ENCODE measurements at regions not wholly inside any gene's neighbourhood (a gene's known extent, or its start where the extent isn't known, plus 50 kb on each side); places are given as distances from the start of the nearest gene placed in this dataset.

DNA sequence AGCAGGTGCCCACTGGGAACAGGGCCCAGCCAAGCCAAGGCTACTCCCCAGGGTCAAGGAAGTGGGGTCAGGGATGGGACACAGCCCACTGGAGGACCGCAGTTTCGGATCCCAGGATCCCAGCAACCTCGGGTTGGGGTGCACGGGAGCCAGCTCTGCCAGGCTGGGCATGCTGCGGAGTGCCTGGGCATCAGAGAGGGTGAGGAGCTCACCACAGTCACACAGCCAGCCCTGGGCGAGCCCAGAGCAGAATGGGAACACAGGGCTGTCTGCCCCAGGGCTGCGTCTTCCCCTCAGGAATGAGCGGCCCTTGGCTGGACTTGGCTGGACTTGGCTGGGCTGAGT lies 74.3 kb upstream of the SLCO4A1 start:
- Histone ChIP-seq H3K9ac (ENCODE audit: low read length) (no peak overlapping the region), H3K4me3 (ENCODE audit: low read length) (no peak overlapping the region), H3K4me1 (ENCODE audit: control insufficient read depth, insufficient read depth, low read length) (no peaks in the 10 kb centered on the region), H3K9me3 (ENCODE audit: control insufficient read depth, low read length) (no peaks in the 10 kb centered on the region), H3K27me3 (ENCODE audit: control insufficient read depth, insufficient read depth, low read length) (peaks cover 22% of the 10 kb centered on the region), H3K36me3 (ENCODE audit: control insufficient read depth, insufficient read depth, low read length) (no peaks in the 10 kb centered on the region)

DNA sequence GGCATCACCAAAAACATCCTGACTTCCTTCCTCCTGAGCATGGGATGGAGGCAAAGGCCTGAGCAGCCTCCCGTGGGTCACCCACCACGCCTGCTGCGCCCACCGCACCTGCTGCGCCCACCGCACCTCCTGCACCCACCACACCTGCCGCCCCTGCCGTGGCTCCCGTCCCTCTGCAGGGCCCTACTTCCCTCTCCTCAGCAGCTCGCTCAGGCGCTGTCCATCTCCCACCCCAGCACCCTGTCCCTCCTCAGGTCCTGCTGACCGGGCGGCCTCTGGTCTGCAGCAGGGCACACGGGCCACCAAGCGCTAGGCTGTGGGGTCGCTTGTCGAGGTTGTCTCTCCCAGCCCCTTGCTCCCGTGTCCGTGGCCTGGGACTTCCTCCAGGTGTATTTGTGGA lies 72.7 kb upstream of the SLCO4A1 start:
- Histone ChIP-seq H3K4me3 (ENCODE audit: low read length) (no peak overlapping the region), H3K9me3 (ENCODE audit: control insufficient read depth, low read length) (no peaks in the 10 kb centered on the region), H3K4me1 (ENCODE audit: control insufficient read depth, insufficient read depth, low read length) (no peaks in the 10 kb centered on the region), H3K27me3 (ENCODE audit: control insufficient read depth, insufficient read depth, low read length) (peaks cover 26% of the 10 kb centered on the region), H3K36me3 (ENCODE audit: control insufficient read depth, insufficient read depth, low read length) (no peaks in the 10 kb centered on the region), H3K9ac (ENCODE audit: low read length) (no peak overlapping the region)

DNA sequence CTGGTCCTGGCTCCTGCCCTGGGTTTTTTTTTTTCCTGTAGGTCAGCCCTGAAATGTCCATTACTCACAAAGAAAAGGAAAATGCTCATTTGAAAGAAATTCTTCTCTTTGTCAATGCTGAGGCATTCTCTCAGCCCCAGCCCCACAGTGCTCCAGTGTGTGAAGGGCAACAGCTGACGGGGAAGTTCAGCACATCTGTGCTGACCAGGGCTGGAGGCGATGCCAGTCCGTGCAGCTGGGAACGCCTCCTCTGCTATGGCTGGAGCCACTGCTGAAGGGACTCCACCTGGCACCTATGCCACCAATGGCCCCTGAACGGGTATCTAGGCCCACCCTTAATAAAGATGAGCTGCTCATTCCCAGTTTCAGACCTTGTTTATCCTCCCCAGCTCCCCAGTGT lies 71.9 kb upstream of the SLCO4A1 start:
- no peaks in the 10 kb centered on the region for H3K9me3 ChIP-seq (ENCODE audit: control insufficient read depth, low read length)
- no peaks in the 10 kb centered on the region for H3K4me1 ChIP-seq (ENCODE audit: control insufficient read depth, insufficient read depth, low read length)
- H3K9ac ChIP-seq (ENCODE audit: low read length): no peak overlapping the region
- H3K36me3 ChIP-seq (ENCODE audit: control insufficient read depth, insufficient read depth, low read length): no peaks in the 10 kb centered on the region
- peaks cover 28% of the 10 kb centered on the region for H3K27me3 ChIP-seq (ENCODE audit: control insufficient read depth, insufficient read depth, low read length)
- no peak overlapping the region for H3K4me3 ChIP-seq (ENCODE audit: low read length)

DNA sequence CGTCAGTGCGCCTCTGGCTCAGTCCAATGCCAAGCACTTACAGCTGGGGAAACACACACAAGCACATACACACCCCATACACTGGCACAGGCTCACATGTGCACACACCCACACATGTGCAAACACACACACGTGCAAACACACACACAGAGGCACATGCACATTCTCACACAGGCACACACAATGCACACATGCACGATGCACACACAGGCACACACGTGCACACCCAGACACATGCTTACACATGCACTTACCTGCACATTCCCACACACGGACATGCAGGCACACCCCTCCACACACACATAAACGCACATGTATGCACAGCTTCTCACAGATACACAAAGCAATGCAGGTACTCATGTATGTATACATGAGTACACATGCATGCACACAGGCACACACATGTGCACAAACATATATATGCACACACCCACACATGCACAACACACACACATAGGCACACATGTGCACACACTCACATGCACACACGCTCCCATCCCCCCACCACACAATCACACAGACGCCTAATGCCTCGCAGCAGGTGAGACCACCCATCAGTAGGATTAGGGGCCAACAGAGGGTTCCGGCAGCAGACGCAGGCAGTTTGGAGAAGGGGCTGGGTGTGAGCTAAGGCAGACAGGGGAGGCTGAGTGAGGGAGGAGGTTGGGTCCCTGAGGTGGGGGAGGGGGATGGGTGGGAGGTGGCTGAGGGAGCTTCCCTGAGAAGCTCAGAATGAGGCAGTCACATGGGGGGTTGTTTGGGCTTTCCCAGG lies 71.2 kb upstream of the SLCO4A1 start:
- Histone ChIP-seq H3K9me3 (ENCODE audit: control insufficient read depth, low read length) (no peaks in the 10 kb centered on the region), H3K9ac (ENCODE audit: low read length) (no peak overlapping the region), H3K27me3 (ENCODE audit: control insufficient read depth, insufficient read depth, low read length) (peaks cover 30% of the 10 kb centered on the region), H3K4me1 (ENCODE audit: control insufficient read depth, insufficient read depth, low read length) (no peaks in the 10 kb centered on the region), H3K4me3 (ENCODE audit: low read length) (no peak overlapping the region), H3K36me3 (ENCODE audit: control insufficient read depth, insufficient read depth, low read length) (no peaks in the 10 kb centered on the region)

DNA sequence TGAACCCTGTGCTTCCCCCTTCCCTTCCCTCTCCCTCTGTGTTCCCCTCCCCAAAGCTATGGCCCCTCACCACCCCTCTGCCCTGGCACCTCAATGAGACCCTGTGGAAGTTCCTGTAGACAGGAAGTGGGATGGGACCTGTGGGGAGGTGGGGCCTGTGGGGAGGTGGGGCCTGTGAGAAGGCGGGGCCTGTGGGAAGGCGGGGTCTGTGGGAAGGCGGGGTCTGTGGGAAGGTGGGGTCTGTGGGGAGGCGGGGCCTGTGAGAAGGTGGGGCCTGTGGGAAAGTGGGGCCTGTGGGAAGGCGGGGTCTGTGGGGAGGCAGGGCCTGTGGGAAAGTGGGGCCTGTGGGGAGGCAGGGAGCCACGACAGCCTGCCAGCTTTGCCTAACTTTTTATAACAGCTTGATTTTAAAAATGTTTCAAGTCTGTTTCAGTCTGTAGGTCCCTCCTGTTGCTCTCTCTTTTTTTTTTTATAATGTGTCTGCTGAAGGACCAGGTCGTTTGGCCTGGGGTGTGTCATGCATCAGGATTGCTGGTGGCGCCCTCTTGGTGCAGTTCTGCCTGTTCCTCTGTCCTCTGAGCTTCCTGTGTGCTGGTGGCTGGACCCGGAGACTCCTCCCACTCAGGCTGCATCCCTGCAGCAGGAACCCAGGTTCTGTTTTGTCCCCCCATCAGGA lies 70.5 kb upstream of the SLCO4A1 start:
- H3K27me3 ChIP-seq (ENCODE audit: control insufficient read depth, insufficient read depth, low read length): peaks cover 30% of the 10 kb centered on the region
- no peak overlapping the region for H3K4me3 ChIP-seq (ENCODE audit: low read length)
- H3K4me1 ChIP-seq (ENCODE audit: control insufficient read depth, insufficient read depth, low read length): no peaks in the 10 kb centered on the region
- H3K36me3 ChIP-seq (ENCODE audit: control insufficient read depth, insufficient read depth, low read length): no peaks in the 10 kb centered on the region
- H3K9me3 ChIP-seq (ENCODE audit: control insufficient read depth, low read length): no peaks in the 10 kb centered on the region
- no peak overlapping the region for H3K9ac ChIP-seq (ENCODE audit: low read length)

DNA sequence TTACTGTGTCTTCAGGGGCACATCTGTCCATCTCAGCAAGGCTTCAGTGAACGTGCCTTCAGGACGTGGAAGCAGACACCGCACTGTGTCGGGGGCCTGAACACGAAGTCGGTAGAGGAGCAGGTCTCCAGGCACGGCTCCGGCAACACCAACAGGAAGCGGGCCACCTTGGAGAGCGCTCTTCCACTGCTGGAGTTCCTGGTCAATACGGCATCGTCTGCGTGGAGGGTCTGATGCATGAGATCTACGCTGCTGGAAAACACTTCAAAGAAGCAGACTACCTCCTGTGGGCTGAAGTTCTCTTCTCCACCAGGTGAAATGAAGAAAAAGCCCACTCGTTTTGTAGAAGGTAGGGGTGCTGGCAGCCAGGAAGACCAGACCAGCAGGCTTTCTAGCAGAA lies 69.3 kb upstream of the SLCO4A1 start:
- Histone ChIP-seq H3K27me3 (ENCODE audit: control insufficient read depth, insufficient read depth, low read length) (peaks cover 35% of the 10 kb centered on the region), H3K9ac (ENCODE audit: low read length) (no peak overlapping the region), H3K4me3 (ENCODE audit: low read length) (no peak overlapping the region), H3K4me1 (ENCODE audit: control insufficient read depth, insufficient read depth, low read length) (peaks cover 5% of the 10 kb centered on the region), H3K36me3 (ENCODE audit: control insufficient read depth, insufficient read depth, low read length) (no peaks in the 10 kb centered on the region), H3K9me3 (ENCODE audit: control insufficient read depth, low read length) (no peaks in the 10 kb centered on the region)

DNA sequence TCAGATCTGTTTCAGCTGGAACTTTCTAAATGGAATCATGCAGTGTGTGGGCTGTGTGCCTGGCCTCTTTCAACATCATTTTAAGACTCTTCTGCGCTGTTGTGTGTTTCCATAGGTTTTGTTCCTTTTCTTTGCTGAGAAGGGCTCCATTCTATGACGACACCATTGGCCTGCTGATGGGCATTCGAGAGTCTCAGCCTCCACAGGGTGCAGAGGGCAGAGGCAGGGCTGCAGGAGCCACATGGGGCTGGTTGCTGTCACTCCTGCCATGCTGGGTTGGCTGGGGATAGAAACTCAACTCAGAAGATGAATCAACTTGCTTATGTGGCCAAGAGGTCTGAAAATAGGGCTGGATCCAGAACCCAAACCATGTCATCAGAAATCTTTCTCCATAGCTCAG lies 68.5 kb upstream of the SLCO4A1 start:
- Histone ChIP-seq H3K36me3 (ENCODE audit: control insufficient read depth, insufficient read depth, low read length) (no peaks in the 10 kb centered on the region), H3K27me3 (ENCODE audit: control insufficient read depth, insufficient read depth, low read length) (peaks cover 40% of the 10 kb centered on the region), H3K4me3 (ENCODE audit: low read length) (no peak overlapping the region), H3K9ac (ENCODE audit: low read length) (no peak overlapping the region), H3K9me3 (ENCODE audit: control insufficient read depth, low read length) (no peaks in the 10 kb centered on the region), H3K4me1 (ENCODE audit: control insufficient read depth, insufficient read depth, low read length) (peaks cover 14% of the 10 kb centered on the region)

DNA sequence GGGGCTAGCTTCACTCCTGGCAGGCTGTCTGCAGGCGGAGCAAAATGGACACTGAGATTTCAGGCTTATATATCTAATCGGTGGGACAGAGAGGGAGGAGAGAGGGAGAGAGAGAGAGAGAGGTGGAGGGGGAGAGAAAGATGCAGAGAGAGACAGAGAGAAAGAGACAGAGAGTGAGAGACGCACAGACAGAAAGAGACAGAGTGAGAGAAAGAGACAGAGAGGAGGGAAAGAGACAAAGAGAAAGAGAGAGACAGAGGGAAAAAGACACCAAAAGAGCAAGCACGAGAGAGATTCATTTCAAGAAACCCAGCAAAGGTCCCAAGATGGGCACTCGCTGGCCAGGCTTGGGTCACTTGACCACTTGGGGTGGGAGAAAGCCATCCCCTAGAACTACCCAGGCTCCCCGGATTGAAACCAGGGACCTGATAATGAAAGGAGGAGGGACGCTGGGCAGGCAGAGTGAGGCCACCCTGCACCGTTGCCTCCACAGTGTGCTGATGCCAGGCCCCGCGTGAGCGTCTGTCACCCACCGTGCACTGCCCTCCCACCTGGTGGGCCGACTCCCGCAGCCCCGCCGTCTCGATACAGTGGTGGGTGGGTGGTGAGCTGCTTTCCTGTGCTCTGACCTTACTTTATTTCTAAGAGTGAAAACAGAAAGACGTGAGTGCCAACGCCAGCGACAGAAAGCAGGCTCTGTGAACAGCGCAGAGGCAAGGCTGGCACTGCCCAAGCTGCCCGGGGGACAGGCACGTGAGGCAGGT lies 67.9 kb upstream of the SLCO4A1 start:
- Histone ChIP-seq H3K4me3 (ENCODE audit: low read length) (no peak overlapping the region), H3K36me3 (ENCODE audit: control insufficient read depth, insufficient read depth, low read length) (no peaks in the 10 kb centered on the region), H3K4me1 (ENCODE audit: control insufficient read depth, insufficient read depth, low read length) (peaks cover 14% of the 10 kb centered on the region), H3K9ac (ENCODE audit: low read length) (no peak overlapping the region), H3K27me3 (ENCODE audit: control insufficient read depth, insufficient read depth, low read length) (peaks cover 45% of the 10 kb centered on the region), H3K9me3 (ENCODE audit: control insufficient read depth, low read length) (no peaks in the 10 kb centered on the region)

DNA sequence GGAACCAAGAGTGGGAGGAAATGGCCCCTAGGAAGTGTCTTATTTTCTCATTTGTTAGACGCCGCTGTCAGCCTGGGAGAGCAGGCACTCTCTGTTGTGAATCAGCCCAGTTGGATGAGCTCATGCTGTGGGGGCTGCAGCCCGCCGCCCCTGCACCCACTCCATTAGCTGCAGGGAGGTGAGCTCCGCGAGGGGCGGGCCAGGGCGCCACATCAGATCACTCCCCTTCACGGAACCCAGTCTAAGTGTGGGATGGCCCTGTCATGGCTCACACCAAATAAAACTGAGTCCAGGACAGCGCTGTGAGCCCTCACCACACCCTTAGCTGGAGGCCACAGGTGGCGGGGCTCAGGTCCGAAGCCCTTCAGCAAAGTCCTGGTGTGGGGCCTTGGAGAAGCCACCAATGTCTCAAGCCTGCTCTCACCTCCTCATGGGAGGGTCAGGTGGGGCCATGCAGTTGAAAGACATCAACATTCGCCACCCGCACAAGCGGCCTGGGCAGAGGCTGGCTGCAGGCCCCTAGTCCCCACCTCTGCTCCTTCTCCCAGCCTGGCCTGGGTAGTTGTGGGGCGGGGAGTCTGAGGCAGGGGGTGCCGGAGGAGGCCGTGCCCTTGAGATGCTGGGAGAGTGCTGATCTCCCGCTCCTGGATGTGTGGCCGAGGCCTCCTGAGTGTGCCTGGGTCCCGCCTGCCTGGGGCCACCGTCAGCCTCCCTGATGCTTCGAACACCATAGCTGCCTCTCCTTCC lies 66.2 kb upstream of the SLCO4A1 start:
- Histone ChIP-seq H3K36me3 (ENCODE audit: control insufficient read depth, insufficient read depth, low read length) (no peaks in the 10 kb centered on the region), H3K4me1 (ENCODE audit: control insufficient read depth, insufficient read depth, low read length) (peaks cover 14% of the 10 kb centered on the region), H3K9me3 (ENCODE audit: control insufficient read depth, low read length) (no peaks in the 10 kb centered on the region), H3K9ac (ENCODE audit: low read length) (no peak overlapping the region), H3K27me3 (ENCODE audit: control insufficient read depth, insufficient read depth, low read length) (peaks cover 63% of the 10 kb centered on the region), H3K4me3 (ENCODE audit: low read length) (no peak overlapping the region)

DNA sequence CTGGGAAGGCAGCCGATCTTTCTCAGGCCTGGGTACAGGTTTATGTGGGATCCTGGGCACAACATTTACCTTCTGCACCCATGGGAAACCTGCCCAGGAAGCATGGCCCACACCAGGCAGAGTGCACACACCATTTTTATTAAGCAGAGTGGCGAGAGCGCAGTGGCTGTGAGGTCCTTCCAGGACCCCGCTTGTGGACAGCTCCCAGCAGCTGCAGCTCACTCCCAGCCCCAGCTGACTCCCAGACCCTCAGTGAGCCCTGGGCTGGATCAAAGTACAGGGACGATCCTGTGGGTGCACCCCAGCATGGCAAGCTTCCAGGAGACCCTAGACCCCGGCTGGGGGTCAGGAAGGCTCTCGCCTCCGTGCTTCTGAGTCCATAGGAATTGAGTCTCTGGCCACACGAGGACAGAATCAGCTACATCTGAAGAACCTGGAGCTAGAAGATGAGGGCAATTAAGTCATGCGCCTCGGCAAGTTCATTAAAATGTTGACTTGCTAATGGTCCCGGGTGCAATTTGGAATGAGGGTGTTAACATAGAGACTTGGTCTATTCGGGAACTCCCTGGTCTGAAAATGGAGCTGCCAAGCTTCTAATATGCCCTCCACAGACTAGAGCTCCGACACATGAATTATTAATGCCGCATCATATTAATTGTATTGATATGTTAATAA lies 65.4 kb upstream of the SLCO4A1 start:
- Histone ChIP-seq H3K36me3 (ENCODE audit: control insufficient read depth, insufficient read depth, low read length) (no peaks in the 10 kb centered on the region), H3K4me1 (ENCODE audit: control insufficient read depth, insufficient read depth, low read length) (peaks cover 14% of the 10 kb centered on the region), H3K27me3 (ENCODE audit: control insufficient read depth, insufficient read depth, low read length) (peaks cover 71% of the 10 kb centered on the region), H3K9ac (ENCODE audit: low read length) (no peak overlapping the region), H3K9me3 (ENCODE audit: control insufficient read depth, low read length) (no peaks in the 10 kb centered on the region), H3K4me3 (ENCODE audit: low read length) (no peak overlapping the region)

DNA sequence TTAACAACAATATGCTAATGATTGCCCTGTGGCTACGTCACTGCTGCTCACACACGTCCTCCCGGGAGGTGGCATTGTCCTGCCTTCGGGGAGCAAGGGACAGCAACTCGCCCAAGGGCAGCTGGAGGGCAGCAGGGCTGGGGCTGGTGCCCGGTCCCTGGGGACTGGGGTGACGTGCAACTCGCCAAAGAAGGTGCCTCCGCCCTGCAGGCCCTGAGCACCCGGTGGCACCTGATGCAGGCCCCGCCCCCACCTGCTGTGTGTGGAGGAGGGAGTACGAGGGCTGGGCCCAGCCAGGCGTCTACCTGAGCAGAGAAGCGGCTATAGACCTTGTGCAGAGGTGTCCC lies 64.8 kb upstream of the SLCO4A1 start:
- no peak overlapping the region for H3K9ac ChIP-seq (ENCODE audit: low read length)
- H3K27me3 ChIP-seq (ENCODE audit: control insufficient read depth, insufficient read depth, low read length): peaks cover 71% of the 10 kb centered on the region

More for the DNA sequence above, 64.8 kb upstream of the SLCO4A1 start:
- Histone ChIP-seq H3K4me1 (ENCODE audit: control insufficient read depth, insufficient read depth, low read length) (peaks cover 14% of the 10 kb centered on the region), H3K9me3 (ENCODE audit: control insufficient read depth, low read length) (no peaks in the 10 kb centered on the region), H3K36me3 (ENCODE audit: control insufficient read depth, insufficient read depth, low read length) (no peaks in the 10 kb centered on the region), H3K4me3 (ENCODE audit: low read length) (no peak overlapping the region)

All from mucosa of stomach (tissue), 1 donor.